Gastroesophageal sphincter (tissue), 3 donors: ENCODE measurements at regions not wholly inside any gene's neighbourhood (a gene's known extent, or its start where the extent isn't known, plus 50 kb on each side); places are given as distances from the start of the nearest gene placed in this dataset.

Experiments used
- EP300 ChIP-seq: sonication (generic); formaldehyde crosslinking; IDR thresholded peaks from one replicate; pipeline ENCODE4 v1.6.1; 2017; ENCODE audit warnings: antibody characterized with exemption, mild to moderate bottlenecking
- POLR2A ChIP-seq, 2 donors: fragments of 450-650 bp; IDR thresholded peaks; one replicate each; pipeline ENCODE4 v1.6.1; 2017; ENCODE audit warnings: antibody characterized with exemption in 2 of 2, mild to moderate bottlenecking in 2 of 2, moderate library complexity in 1 of 2
- POLR2AphosphoS5 ChIP-seq: sonication (generic); formaldehyde crosslinking; IDR thresholded peaks from one replicate; pipeline ENCODE4 v1.6.1; 2017; ENCODE audit warnings: antibody characterized with exemption
- TF ChIP-seq, protein P1 (sequence below), 4 experiments: fragments of 200-600 bp in 2 of 4; fragments of 450-650 bp in 2 of 4; sonication (generic) in 1 of 4; IDR thresholded peaks; one replicate each; pipeline ENCODE4 v1.5.1; 2017 to 2019; ENCODE audit warnings: antibody characterized with exemption in 4 of 4, mild to moderate bottlenecking in 2 of 4, moderate library complexity in 2 of 4

DNA sequence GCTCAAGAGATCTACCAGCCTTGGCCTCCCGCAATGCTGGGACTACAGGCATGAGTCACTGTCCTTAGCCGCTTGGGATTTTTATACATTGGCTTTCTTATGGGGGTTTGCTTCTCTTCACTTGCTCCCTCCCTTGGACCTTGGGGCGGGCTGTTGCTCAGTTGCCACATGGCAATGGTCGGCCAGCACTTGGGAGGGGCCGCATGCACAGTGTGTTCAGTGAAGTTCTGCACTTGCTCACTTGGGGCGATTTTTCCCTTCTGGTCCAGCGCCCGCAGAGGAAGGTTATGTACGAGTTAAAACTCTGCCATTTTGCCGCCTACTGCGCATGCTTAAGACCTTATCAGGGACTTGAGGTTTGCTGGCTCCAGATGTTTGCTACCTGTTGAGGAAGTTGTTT is 1367.6 kb upstream of the CDH8 start:
- TF ChIP-seq, protein P1, sequence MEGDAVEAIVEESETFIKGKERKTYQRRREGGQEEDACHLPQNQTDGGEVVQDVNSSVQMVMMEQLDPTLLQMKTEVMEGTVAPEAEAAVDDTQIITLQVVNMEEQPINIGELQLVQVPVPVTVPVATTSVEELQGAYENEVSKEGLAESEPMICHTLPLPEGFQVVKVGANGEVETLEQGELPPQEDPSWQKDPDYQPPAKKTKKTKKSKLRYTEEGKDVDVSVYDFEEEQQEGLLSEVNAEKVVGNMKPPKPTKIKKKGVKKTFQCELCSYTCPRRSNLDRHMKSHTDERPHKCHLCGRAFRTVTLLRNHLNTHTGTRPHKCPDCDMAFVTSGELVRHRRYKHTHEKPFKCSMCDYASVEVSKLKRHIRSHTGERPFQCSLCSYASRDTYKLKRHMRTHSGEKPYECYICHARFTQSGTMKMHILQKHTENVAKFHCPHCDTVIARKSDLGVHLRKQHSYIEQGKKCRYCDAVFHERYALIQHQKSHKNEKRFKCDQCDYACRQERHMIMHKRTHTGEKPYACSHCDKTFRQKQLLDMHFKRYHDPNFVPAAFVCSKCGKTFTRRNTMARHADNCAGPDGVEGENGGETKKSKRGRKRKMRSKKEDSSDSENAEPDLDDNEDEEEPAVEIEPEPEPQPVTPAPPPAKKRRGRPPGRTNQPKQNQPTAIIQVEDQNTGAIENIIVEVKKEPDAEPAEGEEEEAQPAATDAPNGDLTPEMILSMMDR (IDR thresholded peaks at IDR 0.05), result no peak
- TF ChIP-seq POLR2A (IDR thresholded peaks at IDR 0.05) (no peak), POLR2AphosphoS5 (no peak), EP300 (no peak)
